Keratinocyte (primary cell): ENCODE measurements at regions not wholly inside any gene's neighbourhood (a gene's known extent, or its start where the extent isn't known, plus 50 kb on each side); places are given as distances from the start of the nearest gene placed in this dataset.

Experiments
- DNase-seq: peaks from one replicate; pipeline ENCODE4 v3.0.0-alpha.2; 2011; ENCODE audit warnings: low read depth, missing footprints, low spot score
- FAIRE-seq: peaks from 2 replicates; lab custom pipeline; 2011; peaks lifted over from hg19 to GRCh38; lab: Jason Lieb, UNC
- H2AFZ ChIP-seq: 2 replicates; pipeline ENCODE4 v1.6.0; 2012; ENCODE audit warnings: low read length, control low read depth, inconsistent platforms; ENCODE audit not compliant: control insufficient read depth
- H3K27ac ChIP-seq: 2 replicates; pipeline ENCODE4 v1.5.1; 2011; ENCODE audit warnings: low read length; ENCODE audit not compliant: control insufficient read depth, insufficient read depth
- H3K27me3 ChIP-seq: 3 replicates; pipeline ENCODE4 v1.6.0; 2011; ENCODE audit warnings: low read length; ENCODE audit not compliant: control insufficient read depth, insufficient read depth; ENCODE audit errors: extremely low read depth
- H3K36me3 ChIP-seq, 2 experiments: 2 replicates in 1 of 2; 3 replicates in 1 of 2; pipeline ENCODE4 v1.5.1; 2011; ENCODE audit warnings: low read length in 2 of 2, mild to moderate bottlenecking in 1 of 2; ENCODE audit not compliant: control insufficient read depth in 2 of 2, insufficient read depth in 2 of 2; ENCODE audit errors: extremely low read depth in 1 of 2
- H3K4me1 ChIP-seq: 3 replicates; pipeline ENCODE4 v1.5.1; 2011; ENCODE audit warnings: low read length; ENCODE audit not compliant: control insufficient read depth, insufficient read depth; ENCODE audit errors: extremely low read depth
- H3K4me2 ChIP-seq: 3 replicates; pipeline ENCODE4 v1.6.0; 2011; ENCODE audit warnings: low read depth, low read length; ENCODE audit not compliant: control insufficient read depth, insufficient read depth; ENCODE audit errors: extremely low read depth
- H3K4me3 ChIP-seq, 3 experiments: fragments of 200-600 bp in 1 of 3; sonication (generic) in 1 of 3; 2 replicates in 2 of 3; 3 replicates in 1 of 3; pipeline ENCODE4 v1.5.1; 2011 to 2016; ENCODE audit warnings: low read length in 3 of 3, mild to moderate bottlenecking in 3 of 3, control low read depth in 2 of 3, inconsistent platforms in 1 of 3, low read depth in 1 of 3, mixed read lengths in 1 of 3, mixed run types in 1 of 3, moderate library complexity in 1 of 3; ENCODE audit not compliant: control insufficient read depth in 2 of 3, insufficient read depth in 2 of 3; ENCODE audit errors: extremely low read depth in 1 of 3
- H3K79me2 ChIP-seq: 2 replicates; pipeline ENCODE4 v1.6.0; 2012; ENCODE audit warnings: low read length; ENCODE audit not compliant: control insufficient read depth, insufficient read depth
- H3K9ac ChIP-seq: 3 replicates; pipeline ENCODE4 v1.6.0; 2011; ENCODE audit warnings: low read length; ENCODE audit not compliant: control insufficient read depth, insufficient read depth; ENCODE audit errors: extremely low read depth
- H3K9me1 ChIP-seq: 3 replicates; pipeline ENCODE4 v1.6.0; 2011; ENCODE audit warnings: low read length; ENCODE audit not compliant: control insufficient read depth, insufficient read depth; ENCODE audit errors: extremely low read depth
- H3K9me3 ChIP-seq: 2 replicates; pipeline ENCODE4 v1.5.1; 2012; ENCODE audit warnings: low read depth, low read length; ENCODE audit not compliant: control insufficient read depth
- H4K20me1 ChIP-seq: 3 replicates; pipeline ENCODE4 v1.6.0; 2011; ENCODE audit warnings: low read length; ENCODE audit not compliant: control insufficient read depth, insufficient read depth; ENCODE audit errors: extremely low read depth
- EZH2 ChIP-seq: IDR thresholded peaks from one replicate; pipeline ENCODE4 v1.6.1; 2012; ENCODE audit warnings: inconsistent platforms, mild to moderate bottlenecking, low read length, moderate library complexity
- dilution Hi-C: fragments of 300-500 bp; cut with MboI; formaldehyde crosslinking; loops from one replicate; pipeline ENCODE4 v1.7.0; 2020; ENCODE audit warnings: low sequenced_read_pairs; ENCODE audit not compliant: extremely low pct_ligation_motif_present
- TF ChIP-seq, protein P1 (sequence below), 3 experiments: IDR thresholded peaks in 1 of 3; conservative IDR thresholded peaks in 1 of 3; optimal IDR thresholded peaks in 1 of 3; 2 replicates in 2 of 3; 3 replicates in 1 of 3; pipeline versions ENCODE3 to v1.5.1; 2011; ENCODE audit warnings: low read length in 3 of 3, mild to moderate bottlenecking in 3 of 3, moderate library complexity in 2 of 3, control low read depth in 1 of 3, inconsistent platforms in 1 of 3; ENCODE audit not compliant: insufficient read depth in 2 of 3; ENCODE audit errors: extremely low read depth in 1 of 3

DNA sequence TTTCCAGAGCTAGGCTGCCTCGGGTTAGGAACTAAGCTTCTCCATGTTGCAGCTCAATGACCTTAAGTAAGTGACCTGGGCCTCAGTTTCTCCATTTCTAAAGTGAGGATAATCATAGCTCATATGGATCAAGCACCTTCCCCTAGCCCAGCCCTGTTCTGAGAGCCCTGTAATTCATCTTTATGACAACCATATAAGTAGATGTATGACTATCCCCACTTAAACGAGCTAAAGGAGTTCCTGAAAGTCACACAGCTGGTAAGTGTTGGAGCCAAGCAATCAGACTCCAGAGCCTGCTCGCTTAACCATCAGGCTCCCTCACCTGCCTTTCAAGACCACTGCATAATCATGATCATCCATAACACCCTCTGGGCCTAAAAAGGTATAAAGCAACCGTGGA, 135.4 kb downstream of the SP3 start:
- Histone ChIP-seq H2AFZ (no peak overlapping the region), H3K9me3 (no peaks in the 10 kb centered on the region), H3K4me1 (peaks cover 10% of the 10 kb centered on the region), H3K36me3 (no peaks in the 10 kb centered on the region), H3K4me2 (no peak overlapping the region), H3K9ac (no peak overlapping the region), H3K27ac (no peak overlapping the region), H3K27me3 (no peaks in the 10 kb centered on the region), H4K20me1 (no peaks in the 10 kb centered on the region), H3K79me2 (no peaks in the 10 kb centered on the region), H3K4me3 (no peak overlapping the region), H3K9me1 (no peaks in the 10 kb centered on the region)
- no peak for DNase-seq
- FAIRE-seq, result no peak
- TF ChIP-seq, protein P1, sequence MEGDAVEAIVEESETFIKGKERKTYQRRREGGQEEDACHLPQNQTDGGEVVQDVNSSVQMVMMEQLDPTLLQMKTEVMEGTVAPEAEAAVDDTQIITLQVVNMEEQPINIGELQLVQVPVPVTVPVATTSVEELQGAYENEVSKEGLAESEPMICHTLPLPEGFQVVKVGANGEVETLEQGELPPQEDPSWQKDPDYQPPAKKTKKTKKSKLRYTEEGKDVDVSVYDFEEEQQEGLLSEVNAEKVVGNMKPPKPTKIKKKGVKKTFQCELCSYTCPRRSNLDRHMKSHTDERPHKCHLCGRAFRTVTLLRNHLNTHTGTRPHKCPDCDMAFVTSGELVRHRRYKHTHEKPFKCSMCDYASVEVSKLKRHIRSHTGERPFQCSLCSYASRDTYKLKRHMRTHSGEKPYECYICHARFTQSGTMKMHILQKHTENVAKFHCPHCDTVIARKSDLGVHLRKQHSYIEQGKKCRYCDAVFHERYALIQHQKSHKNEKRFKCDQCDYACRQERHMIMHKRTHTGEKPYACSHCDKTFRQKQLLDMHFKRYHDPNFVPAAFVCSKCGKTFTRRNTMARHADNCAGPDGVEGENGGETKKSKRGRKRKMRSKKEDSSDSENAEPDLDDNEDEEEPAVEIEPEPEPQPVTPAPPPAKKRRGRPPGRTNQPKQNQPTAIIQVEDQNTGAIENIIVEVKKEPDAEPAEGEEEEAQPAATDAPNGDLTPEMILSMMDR (optimal IDR thresholded peaks at IDR 0.05 in 1 of 3, IDR thresholded peaks at IDR 0.05 in 1 of 3, conservative IDR thresholded peaks at IDR 0.05 in 1 of 3; ENCODE audit: extremely low read depth in 1 of 3, insufficient read depth in 2 of 3, low read length in 3 of 3), result no peak
- no peak for TF ChIP-seq EZH2
- dilution Hi-C loops, result no loop called here

DNA sequence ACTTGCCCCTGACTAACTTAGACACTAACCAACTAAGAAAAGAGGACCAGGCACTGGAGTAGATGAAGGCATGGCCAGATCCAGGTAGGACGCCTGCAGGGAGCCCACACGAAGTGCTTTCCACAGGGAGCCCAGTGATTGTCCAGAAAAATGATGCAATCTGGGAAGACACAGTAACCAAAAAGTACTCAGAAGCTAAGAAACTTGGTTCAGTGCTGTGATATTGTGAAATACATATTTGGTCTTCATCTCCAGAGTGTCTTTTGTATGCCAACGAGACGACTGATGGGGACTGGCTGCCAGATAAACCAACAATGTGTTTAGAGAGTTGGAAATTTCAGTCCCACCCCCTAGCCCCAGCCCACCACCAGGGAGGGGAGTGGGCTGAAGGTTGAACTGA, 135.0 kb downstream of the SP3 start:
- Histone ChIP-seq H3K9me3 (no peaks in the 10 kb centered on the region), H3K79me2 (no peaks in the 10 kb centered on the region), H3K36me3 (no peaks in the 10 kb centered on the region), H3K9me1 (no peaks in the 10 kb centered on the region), H3K9ac (no peak overlapping the region), H3K27me3 (no peaks in the 10 kb centered on the region), H3K27ac (no peak overlapping the region), H3K4me3 (no peak overlapping the region), H4K20me1 (no peaks in the 10 kb centered on the region), H3K4me1 (peaks cover 10% of the 10 kb centered on the region), H2AFZ (no peak overlapping the region), H3K4me2 (no peak overlapping the region)
- DNase-seq, result no peak
- no peak for FAIRE-seq
- TF ChIP-seq, protein P1 (optimal IDR thresholded peaks at IDR 0.05 in 1 of 3, IDR thresholded peaks at IDR 0.05 in 1 of 3, conservative IDR thresholded peaks at IDR 0.05 in 1 of 3; ENCODE audit: extremely low read depth in 1 of 3, insufficient read depth in 2 of 3, low read length in 3 of 3), result no peak
- no peak for TF ChIP-seq EZH2
- dilution Hi-C loops, result no loop called here
